NCI-H1436 (cell line): ENCODE measurements at regions not wholly inside any gene's neighbourhood (a gene's known extent, or its start where the extent isn't known, plus 50 kb on each side); places are given as distances from the start of the nearest gene placed in this dataset.

ENCODE experiments used
- DNase-seq: peaks from one replicate; lab custom pipeline; 2025; lab: John Stamatoyannopoulos, UW

DNA sequence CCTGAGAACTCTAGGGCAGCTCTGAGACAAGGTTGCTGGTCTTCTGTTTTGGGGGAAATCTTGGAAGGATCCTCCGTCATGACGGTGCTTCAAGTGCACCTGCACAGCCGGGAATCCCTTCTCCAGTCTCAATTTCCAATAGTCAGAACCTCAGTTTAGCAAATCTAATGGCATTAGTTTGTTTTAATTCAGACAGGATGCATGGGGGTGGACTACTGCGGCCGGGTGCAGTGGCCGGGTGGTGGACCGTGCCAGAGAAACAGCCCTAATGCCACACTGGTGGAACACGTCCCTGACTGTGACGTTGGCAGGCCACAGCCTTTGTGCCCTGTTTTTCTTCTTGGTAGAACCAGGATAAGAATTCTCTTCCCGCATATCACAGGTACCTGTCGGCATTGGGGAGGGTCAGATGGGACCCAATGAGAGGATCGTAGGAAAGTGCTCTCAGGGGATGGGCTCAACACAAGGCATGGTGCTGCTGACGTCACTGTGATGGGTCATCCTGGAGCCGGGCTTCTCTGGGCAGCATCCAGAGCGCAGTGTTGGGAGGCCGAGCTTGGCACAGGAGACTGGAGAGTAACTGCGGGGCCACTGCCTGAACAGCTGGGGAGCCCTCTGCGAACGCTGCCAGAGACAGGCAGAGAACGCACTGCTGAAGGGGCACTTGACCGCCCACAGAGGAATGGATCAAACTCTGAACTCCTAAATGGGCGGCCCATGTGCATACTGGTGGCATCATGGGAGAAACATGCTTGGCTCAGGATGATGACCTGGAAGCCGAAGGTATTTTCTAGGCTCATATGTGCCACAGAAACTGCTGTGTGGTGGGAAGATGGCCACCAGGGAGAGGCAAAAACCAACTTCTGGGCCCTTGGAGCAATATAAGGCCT lies 313.8 kb upstream of the SHH start:
- no peak for DNase-seq

- DNase-seq: no peak
Measured at GRCh38 chr7:156124356-156124755, 312.1 kb upstream of the SHH start.

- DNase-seq: no peak
Measured at GRCh38 chr7:156123362-156123761, 311.1 kb upstream of the SHH start.

DNA sequence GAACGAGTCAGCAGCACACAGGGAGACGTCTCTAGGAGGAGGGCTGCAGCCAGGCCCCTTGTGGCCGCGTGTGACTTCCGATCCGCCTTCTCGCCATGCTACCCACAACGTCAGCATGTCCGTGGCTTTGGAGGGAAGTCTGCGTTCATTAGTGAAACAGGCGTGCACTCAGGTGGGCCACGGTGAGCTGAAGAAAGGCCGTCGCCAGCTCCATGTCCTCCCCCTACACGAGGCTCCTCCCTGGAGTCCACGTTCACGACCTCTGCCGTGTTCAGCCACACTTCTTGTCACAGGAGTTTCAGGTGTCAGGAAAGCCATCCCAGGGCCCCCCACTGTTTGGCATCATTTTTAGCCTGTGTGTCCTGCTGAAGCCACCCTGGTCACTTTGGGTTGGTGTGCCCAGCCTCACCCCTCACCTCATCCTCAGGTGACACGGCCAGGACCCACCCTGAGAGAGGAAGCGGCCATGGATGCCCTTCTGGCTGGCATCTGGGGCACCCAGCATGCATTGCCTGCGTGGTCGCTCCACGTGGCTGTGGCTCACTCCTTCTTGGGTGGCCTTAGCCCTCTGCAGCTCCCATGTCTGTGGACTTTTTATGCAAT lies 310.6 kb upstream of the SHH start:
- DNase-seq: no peak

GRCh38 chr7:156121956-156122355 lies 309.7 kb upstream of the SHH start:
- no peak for DNase-seq

DNA sequence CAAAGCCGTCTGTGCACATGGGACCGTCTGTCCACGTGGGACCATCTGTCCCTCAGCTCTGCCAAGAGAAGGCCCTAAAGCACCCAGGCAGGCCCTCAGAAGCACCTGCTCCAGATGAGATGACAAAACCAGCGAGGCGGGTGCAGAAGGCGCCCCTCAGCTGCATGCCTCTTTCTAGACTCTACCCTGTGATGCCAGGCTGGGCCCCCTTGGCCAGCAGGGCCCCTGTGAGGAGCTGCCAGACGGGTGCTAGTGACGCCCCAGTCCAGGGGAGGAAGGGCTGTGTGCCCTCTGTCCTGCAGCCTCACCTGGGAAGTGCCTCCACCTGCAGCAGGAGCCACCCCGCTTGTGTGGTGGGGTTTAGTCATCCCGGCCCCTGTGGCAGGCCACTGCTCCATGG lies 309.2 kb upstream of the SHH start:
- DNase-seq: no peak

GRCh38 chr7:156120552-156120951 lies 308.3 kb upstream of the SHH start:
- DNase-seq: no peak

DNA sequence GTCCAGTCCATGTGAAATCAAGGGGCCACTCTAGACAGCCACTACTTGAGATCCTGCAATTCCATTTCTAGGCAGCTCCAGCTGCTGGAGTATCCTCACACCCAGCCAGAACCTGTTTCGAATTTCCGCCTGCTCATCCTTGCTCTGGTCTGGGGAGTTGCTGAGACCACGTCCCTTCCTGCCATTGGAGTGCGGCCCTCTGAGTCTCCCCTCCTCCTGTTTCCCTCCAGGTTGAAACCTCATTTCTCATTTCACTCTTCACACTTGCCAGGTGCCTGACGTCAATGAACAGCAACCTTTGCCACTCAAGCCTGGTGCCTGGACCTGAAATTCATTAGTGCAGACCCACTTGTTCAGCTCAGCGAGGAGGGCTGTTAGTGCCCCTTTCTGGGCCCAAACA lies 307.5 kb upstream of the SHH start:
- DNase-seq: no peak

GRCh38 chr7:156118248-156118645 lies 306.0 kb upstream of the SHH start:
- DNase-seq: no peak

DNA sequence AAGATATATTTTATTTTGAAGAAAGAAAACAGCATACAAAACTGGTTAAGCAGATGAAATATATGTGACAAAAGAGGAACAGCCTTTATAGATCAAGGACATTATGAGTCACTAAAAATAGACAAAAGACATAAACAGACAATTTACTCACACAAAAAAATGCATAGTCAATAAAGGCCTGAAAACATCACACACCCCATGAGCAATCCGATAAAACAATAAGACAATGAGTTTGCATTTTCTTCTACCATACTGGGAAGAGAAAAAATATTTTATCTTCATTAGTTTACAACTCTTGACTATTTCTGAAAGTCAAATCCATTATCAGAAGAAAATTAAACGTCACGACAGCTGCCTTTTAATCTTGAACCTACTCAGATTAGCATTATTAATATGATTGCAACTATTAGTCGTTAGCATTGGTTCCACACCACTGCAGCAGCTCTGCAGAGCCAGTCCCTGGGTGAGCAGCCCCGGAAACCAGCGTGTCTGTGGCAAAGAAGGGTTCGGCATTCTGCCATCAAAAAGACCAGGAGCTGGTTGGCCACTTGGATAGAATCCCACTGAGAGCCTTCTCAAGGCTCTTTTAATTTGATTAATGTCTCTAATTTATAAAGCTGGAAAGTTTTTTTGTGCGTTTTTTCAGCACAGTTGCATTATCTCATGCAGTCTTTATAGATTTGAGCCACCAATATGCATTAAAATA lies 305.4 kb upstream of the SHH start:
- DNase-seq: no peak

DNA sequence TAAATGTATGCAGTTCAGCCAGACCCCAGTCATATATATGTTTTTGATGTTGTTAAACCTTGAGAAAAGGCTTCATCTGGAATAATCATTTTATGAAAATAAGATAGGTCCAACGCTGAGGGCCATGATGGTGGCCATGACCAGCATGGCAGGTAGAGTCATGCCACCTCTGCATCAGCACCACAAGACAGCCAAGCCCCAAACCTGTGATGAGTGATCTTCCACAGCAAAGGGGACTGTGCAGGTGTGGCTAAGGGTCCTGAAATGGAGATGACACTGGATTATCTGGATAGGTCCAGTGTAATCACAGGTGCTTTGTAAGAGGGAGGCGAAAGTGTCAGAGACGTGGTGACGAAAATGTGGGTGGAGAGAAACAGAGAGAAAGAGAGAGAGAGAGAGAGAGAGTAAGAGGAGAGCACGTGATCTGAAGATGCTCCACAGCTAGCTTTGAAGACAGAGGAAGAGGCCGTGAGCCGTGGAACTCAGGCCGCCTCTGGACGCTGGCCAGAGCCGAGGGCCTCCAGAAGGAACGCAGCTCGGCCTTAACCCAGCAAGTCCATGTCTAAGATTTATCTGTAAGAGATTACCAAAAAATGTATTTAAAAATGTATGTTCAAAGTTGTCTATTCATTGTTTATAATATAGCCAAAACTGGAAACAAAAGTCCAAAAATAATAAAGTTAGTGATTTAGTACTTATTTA lies 304.4 kb upstream of the SHH start:
- DNase-seq: no peak

GRCh38 chr7:156115582-156115981 lies 303.3 kb upstream of the SHH start:
- no peak for DNase-seq

GRCh38 chr7:156113731-156114130 lies 301.5 kb upstream of the SHH start:
- no peak for DNase-seq

DNA sequence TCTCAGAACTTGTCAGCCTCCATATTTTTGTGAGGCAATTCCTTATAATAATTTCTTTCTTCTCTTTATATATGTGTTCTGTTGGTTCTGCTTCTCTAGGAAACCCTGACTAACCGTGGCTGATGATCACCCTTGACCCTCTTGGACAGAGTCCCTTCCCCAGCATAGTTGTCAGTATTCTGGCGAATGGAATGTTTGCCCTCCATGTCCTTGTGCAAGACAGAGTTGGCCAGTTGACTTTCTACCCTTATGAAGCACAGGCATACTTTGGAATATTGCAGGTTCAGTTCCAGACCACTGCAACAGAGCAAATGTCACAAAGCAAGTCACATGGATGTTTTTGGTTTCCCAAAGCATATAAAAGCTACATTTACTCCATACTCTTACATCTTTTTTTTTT lies 297.7 kb upstream of the SHH start:
- DNase-seq: no peak

DNA sequence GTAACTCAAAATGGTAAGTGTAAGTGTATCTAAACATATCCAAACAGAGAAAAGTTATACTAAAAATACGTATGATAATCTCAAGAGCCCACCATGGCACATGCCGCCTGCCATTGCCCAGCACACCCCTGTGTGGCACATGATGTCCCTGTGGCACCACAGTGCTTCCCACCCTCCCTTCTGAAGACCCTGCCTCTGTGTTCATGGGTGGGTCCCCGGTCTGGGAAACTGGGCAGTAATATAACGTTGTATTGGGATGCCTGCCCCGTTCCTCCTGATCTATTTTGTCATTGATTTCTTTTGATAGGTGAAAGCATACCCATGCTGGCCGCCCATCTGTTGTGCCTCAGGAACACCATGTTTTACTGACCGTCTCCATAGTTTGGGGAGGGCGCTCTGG lies 296.8 kb upstream of the SHH start:
- no peak for DNase-seq

- no peak for DNase-seq
Measured at GRCh38 chr7:156107957-156108356, 295.7 kb upstream of the SHH start.

- DNase-seq: no peak
Measured at GRCh38 chr7:156106107-156106426, 293.8 kb upstream of the SHH start.

- DNase-seq: no peak
Measured at GRCh38 chr7:156105337-156106106, 293.3 kb upstream of the SHH start.

DNA sequence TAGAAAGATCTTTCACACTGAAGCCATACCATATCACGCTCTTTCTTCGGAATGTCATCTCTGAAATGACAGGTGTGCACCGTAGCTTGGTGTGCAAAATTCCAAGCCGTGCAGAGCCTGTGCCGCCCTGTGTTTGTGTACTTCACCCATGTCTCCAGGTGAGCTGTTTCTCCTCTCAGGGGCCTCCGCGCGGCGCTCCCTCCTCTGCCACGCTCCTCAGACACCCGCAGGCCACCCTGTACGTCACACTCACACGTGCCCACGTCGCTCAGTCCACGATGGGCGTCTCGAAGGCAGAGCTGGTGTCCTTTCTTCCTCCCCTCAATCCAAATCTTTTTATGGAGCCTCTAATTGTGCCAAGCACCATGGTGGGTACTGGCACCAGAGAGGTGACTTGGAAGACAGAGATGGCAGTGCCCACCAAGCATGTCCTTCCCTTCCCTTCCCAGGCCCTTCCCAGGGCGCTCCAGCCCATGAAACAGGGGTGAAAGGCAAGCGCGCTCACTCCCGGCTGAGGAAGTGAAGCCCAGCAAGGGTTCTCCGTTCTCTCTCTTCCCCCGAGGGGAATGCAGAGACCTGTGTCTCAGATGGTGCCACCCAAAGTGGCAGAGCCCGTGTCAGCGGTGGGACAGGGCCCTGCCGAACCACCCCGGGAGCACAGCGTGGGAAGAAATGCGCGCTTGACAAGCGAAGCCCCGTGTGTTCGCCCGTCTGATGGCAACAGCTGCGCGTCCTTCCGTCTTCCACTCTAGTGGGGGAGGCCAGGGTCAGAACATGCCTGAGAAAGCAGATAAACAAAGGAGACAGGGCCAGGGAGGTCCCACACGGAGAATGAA lies 292.5 kb upstream of the SHH start:
- no peak for DNase-seq

DNA sequence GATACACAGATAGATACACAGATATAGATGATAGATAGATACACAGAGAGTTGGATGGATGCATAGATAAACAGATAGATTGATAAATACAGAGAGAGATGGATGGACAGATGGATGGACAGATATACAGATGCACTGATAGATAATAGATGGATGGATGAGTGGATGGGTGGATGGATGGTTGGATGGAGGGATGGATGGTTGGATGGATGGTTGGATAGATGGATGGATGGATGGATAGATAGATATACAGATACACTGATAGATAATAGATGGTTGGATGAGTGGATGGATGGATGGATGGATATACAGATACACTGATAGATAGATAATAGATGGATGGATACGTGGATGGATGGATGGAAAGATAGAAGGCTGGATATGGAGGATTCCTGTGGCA lies 290.0 kb upstream of the SHH start:
- DNase-seq: no peak

GRCh38 chr7:156101355-156101754 lies 289.1 kb upstream of the SHH start:
- no peak for DNase-seq
